Hippocampal formation (tissue), 2 donors: ENCODE measurements at regions not wholly inside any gene's neighbourhood (a gene's known extent, or its start where the extent isn't known, plus 50 kb on each side); places are given as distances from the start of the nearest gene placed in this dataset.
A peak's percentile ranks its signal among the peaks of the same experiment; 100 is the strongest.

Source experiments
- DNase-seq, 2 donors: peaks; one replicate each; lab custom pipeline; 2025; lab: John Stamatoyannopoulos, UW

DNA sequence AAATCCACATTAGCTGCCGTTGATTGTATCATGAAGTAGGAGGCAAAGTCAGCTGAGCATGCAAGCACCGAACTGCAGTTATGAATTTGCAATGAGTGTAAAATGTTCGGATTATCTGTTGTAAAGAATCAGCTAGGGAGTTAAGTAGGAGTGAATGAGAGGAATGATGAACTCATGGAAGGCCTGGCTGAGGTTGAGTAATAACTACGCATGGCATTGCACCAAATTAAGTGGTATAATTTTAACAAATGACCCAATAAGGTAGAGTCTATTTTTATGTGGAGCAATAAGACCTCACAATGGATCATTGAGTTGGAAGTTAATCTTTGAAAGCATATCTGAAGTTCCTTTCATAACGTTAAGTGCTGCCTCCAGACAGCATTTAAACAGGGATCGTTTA is 288.2 kb upstream of the CHST9 start:
- no peak for DNase-seq

DNA sequence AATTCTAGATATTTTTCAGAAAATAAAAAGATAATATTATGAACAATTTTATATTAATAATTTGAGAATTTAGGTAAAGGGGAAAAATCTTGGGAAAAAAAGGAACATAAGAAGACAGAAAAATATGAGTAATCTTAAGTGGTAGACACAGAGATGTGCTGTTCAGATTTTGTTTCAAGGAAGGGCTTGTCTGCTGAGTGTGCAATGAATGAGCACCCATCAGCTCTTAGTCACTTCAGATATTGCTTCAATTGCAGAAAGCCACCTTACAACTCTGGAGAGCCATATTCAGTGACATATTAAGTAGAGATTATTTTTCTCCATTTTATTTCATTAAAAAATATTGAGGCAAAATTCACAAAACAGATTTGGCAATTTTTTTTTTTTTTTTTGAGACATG is 282.0 kb upstream of the CHST9 start:
- DNase-seq = no peak

DNA sequence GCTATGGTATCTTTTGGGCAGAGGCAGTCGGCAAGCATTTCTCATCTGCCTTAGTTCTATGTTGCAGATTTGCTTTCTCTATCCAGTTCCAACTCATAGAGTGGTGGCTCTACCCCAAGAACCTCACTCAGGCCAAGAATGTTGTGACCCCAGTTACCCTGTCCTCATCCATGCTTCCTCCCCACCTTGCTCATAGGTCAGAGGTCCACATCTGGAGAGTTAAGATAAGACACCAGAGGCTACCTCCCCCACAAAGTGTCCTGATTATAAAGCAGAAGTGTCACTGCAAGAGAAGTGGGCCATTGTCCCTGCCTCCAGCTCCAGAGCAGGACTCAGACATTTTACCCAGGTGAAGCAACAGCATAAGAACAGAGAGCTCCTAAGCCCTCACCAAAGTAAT is 276.8 kb upstream of the CHST9 start:
- DNase-seq = no peak

DNA sequence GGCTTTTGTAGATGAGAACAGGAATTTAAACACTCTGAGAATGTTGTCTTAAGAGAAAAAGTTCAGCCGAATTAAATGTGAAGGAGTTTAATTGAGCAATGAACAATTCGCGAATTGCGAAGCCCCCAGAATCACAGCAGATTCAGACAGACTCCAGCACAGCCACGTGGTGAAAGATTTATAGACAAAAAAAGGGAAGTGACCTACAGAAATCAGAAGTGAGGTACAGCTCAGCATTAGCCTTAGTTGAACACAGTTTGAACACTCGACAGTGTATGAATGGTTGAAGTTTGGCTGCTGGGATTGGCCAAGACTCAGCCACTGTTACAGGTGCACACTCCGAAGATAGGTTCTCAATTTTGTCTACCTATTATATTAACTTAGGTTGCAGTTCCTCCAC is 264.0 kb upstream of the CHST9 start:
- DNase-seq = no peak

DNA sequence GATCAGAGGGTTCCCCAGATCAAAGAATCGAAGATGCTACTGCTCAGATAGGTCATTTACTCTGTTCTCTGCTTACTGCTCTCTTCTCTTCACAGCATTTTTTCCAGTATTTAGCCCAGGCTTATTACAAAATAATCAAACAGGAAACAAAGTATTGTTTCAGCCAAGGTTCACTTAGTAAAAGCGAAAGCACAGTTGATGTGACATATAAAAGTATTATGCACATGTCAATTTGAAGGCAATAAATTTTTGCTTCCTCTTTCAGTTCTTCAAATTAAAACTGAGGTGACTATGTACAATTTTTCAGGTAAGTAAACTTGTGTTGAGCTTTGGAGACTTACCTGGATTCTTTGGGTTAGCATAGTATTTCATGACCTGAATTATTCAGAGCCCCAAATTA is 262.8 kb upstream of the CHST9 start:
- DNase-seq = no peak

DNA sequence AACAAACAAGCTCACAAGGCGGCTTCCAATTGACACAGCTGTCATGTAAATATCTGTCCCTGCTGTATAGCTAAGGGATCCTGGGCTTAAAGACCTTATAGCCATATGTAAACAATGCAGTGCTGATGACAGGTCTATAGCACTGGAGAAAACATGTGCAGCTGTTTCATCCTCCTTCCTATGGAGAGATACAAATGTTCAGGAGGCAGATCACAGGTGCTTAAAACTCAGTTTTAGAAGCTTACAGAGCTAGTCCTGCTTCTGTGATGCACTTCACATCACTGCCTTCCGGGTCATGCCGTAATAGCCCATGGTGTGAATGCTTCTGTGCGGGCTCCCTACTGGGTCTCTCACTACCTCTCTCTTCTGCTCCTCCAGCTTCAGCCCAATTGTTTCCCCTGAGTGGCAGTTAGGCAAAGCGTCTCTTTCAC is 262.4 kb upstream of the CHST9 start:
- DNase-seq = no peak

DNA sequence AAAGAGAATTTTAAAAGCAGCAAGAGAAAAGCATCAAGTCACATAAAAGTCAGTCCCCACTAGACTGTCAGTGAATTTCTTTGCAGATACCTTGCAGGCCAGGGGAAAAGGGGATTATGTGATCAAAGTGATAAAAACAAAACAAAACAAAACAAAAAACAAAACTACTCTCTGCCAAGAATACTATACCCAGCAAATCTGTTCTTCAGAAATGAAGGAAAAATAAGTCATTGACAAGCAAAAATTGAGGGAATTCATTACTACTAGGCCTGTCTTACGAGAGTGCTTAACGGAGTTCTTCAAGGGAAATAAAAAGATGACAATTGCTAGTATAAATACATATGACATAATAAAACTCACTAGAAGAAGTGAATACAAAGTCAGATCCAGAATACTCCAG is 245.5 kb upstream of the CHST9 start:
- DNase-seq = no peak

DNA sequence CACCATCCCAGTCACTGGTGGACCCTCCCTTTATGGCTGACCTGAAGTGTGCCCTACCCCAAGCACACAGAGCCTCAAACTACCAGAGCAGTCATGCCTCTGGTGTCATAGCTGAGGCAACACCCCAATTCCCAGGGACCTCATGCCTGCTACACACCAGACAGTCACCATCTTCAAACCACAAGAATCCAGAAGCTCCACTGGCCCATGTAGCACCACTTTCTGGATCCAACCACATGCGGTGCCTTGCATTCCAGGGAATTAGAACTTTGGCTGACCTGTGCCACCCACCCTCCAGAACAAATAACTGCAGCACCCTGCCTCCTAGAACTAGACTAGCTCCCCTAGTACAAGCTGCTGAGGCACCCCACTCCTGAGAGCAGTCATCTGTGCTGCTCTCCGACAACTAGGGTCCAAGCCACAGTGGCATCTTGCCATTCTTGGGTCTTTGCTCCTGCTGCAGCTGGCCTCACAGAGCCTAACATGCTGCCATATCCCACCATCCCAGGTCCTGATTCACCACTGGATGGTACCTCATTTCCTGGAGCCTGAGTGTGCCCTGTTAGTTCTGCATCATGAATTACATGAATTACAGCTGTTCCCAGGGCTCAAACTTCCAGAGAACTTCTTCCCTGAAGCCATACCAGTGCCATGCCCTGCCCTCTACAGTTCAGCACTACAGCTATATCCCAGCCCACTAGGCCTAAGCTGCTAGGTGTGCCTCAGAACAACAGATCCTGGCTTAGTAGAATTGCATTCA is 243.8 kb upstream of the CHST9 start:
- no peak for DNase-seq

DNA sequence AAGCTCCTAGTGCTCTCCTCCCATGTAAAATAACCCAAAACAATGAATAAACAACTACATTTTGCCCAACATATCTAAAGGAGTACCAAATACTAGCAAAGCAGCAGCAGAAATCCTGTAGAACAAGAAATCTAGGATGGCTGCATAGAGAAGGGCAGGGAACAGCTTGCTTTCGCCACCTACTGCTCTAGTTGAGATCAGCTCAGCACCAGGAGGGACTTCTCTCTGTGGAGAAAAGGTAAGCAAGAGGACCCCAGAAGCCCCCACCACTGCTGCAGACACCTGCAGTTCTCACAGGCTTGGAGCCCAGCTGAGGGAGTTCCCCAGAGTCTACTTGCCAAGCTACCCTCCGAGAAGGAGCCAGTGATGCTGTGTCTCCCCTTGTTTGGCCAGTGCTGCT is 243.0 kb upstream of the CHST9 start:
- DNase-seq = no peak

DNA sequence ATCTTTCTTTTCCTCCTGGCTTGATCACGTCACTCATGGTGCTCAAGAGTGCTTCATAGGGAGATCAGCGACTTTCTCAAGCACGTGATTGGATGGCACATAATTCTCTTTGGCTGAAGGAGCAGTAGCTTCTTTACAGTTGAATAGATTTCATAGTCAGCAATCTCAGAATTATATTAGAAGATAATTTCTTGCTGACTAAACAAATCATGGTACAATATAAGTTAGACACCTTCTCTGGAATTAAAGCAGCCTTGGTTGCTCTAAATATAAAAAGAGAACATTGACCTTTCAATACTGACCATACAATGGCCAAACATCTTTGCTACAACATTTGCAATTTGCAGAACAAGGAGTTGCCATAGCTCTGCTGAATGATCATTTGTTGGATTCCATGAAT is 238.5 kb upstream of the CHST9 start:
- no peak for DNase-seq

DNA sequence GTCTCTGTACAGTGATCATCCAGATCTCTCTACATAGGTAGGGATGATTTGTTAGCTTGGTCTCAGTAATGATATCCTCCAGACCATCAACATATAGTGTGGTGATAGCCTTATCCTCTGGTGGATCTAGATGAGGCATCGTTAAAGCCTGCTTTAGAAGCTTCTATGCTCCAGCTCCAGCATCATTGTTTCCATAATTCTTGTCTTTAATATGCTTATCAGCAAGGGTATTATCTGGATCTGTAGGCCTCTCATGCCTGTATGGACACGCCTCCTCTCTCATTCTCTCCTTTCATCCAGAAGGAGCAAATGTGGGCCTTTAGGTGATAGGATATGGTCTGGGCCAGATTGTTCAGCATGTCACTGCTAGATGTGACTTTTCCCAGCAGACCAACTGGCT is 234.5 kb upstream of the CHST9 start:
- no peak for DNase-seq

DNA sequence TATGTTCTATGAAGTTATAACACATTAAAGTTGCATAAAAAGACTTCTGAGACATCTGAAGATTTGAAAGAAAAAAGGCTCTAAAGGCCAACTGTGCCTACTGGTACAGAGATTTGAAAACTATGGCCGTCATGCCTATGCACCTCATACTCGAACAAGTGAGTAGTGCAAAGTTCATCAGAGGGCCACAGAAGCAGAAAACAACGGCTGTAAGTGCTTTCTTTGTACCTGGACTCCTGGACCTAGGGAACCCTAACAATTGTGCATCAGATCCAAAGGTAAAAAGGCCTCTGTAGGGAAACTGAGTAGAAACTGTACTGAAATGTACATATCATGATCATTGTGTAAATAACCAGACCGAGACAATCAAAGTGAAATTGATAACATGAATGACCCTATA is 230.4 kb upstream of the CHST9 start:
- DNase-seq = no peak

DNA sequence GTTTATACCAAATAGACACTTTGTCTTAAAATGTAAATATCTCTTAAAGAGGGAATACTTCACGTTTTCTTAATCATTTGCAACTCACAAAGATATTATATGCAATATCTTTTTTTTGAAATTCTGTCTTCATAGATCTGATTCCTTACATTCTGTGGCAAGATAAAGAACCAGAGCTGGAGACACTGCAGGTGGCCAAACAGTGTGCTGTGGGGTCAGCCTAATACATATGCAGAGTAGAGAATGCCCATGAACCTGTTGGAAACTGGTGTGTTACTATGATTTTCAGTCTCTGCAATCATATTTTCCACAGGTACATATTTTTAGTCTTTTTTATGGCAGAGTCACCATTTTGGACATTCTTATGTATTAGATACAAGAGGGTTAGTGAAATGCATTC is 229.6 kb upstream of the CHST9 start:
- DNase-seq = no peak

DNA sequence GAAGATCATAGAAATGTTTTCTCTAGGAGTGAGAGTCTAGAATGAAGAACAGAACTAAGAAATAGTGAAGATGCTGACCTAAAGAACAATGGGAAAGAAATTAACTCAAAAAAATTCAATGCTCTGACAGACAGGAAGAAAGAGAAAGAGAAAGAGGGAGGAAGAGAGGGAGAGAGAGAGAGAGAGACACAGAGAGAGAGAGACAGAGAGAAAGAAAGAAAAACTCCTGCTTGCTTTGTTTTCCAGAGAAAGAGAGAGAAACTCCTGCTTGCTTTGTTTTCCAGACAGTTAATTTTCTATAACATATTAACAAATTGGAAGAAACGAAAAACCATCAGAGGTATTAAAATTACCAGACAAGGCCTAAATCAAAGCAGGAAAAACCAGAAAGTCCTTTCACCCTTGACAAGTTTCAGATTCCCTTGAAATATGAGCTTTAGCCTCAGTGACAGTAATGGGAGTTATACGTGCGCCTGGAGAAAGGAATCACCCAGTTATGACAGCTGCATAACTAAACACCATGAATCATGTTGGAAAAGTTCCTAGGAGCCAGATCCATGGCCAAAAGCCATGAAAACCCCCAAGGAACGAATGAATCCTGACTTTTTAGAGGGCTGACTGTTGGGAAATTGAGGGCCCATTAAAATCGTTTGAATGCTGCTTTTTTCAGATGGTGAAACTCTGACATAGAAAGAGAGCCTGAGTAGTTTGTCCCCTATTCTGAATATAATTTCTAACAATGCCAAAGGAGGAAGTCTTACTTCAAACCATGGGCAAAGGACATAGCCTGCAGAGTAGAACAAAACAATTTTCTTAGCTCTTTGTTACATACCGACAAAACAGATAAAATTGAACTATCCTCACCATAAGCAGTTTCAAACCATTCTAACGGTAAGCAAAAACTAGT is 228.6 kb upstream of the CHST9 start:
- DNase-seq = peak in 1 of 2 donors; percentile 3

DNA sequence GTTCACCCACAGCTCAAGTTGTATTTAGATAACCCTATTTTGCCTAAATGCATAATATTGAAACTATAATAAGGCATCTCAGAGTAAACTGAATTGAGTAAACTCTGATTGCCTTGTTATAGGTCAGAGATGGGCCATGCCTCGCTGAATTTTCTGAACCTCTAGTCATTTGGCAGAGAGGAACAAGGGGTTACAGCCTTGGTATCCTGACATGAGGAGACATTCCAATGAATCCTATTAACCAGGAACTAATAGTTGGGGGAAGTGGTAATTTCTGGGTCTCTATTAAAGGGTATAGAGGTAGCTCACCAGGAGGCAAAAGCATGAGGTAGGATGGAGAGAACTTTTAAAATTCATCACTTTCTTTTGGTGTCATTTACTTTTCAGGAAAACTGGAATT is 227.4 kb upstream of the CHST9 start:
- no peak for DNase-seq

DNA sequence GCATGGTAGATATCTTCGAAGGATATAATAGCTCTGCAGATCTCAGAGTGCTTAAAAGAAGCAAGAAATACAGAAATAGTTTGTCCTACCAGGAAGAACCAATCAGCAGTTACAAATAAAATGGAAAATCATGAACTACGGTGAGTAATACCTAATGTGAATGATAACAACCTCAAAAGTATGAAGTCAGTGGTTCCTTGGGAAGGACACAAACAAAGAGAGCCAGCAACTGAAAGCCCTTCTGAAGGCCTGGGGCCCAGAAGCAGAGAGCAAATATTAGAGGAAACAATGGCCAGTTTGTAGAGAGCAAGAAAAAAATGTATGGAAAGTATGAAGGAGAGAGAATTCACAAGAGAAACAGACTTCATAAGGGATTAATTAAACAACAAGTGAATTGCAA is 226.8 kb upstream of the CHST9 start:
- no peak for DNase-seq

DNA sequence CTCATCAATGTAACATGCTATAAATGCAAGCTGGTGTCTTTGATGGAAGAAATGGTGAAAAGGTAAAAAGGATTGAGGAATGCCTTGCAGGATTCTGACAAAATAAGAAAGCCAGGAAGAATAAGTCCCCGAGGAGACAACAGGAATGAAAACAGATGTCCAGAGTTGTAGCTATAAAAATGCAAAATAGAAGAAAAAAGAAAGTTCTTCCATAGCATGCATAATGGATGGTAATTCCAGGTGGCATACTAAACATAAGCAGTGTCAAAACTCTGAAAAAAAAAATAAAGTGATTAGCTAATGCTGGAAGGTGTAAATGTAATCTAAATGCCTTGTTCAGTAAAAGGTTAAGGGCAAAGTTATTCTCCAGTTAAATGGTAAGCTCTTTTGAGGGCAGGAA is 225.9 kb upstream of the CHST9 start:
- DNase-seq = no peak

DNA sequence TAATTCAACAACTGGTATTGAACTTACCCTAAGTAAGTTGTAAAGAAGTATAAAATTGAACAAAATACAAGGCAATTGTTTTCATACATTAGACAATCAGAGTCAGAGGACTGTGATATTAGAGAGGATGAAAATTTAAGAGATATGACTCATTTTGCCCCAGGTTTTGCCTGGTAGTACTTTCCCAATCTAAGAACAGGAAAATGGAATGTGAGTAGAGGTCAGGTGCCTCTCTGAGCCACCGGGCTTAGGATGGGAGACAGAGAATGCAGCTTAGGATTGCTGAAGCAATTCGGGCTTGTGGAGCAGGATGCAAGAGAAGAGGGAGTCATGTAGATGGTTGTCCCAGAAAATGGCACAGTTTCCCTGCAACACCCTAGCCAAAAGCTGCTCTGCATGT is 219.7 kb upstream of the CHST9 start:
- no peak for DNase-seq

DNA sequence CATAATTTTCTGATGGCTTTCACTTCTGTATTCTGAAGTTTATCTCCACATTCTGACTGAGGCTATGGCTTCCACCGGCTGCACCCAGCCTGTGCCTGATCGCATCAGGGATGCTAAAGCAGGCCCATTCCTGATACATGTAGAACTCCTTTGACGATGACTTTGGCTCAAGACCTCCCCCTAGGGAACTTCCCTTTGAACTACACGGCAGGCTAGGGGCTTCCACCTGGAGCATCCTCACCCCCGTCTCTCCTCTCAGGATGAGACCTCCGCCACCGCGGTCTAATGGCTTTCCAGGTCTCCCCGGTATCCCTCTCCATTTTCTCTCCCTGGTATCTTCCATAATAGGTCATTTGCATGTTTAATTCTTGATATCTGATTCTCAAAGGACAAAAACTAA is 214.9 kb upstream of the CHST9 start:
- DNase-seq = no peak

DNA sequence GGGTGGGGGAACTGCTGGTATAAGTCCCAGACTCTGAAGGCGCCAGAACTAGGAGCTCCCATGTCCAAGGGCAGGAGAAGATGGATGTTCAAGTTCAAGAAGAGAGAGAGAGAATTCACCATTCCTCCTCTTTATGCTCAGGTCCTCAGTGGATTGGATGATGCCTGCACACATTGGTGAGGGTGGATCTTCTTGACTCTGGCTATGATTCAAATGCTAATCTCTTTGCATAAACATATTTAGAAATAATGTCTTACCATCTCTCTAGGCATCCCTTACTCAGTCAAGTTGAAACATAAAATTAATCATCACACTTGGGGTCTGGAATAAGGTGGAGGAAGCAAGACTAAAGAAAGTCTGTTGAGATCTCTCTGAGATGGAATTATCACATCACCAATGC is 210.6 kb upstream of the CHST9 start:
- DNase-seq = no peak

DNA sequence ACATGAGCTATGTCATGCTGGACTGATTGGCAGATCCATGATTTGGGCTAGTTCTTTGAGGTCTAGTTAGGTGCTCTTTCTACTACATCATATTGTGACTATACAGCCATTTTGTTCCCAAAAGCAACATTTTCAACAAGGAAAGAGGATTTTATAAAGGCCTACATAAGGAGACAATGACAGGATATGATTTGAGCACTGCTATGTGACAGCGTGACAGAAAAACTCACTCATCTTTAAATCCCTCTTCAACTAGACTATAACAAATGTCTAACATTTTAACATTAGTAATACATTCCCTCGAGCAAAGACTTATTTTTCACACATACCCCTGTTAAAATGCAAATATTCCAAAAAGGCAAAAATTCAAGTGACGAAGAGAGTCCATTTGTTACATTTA is 209.6 kb upstream of the CHST9 start:
- DNase-seq = no peak

DNA sequence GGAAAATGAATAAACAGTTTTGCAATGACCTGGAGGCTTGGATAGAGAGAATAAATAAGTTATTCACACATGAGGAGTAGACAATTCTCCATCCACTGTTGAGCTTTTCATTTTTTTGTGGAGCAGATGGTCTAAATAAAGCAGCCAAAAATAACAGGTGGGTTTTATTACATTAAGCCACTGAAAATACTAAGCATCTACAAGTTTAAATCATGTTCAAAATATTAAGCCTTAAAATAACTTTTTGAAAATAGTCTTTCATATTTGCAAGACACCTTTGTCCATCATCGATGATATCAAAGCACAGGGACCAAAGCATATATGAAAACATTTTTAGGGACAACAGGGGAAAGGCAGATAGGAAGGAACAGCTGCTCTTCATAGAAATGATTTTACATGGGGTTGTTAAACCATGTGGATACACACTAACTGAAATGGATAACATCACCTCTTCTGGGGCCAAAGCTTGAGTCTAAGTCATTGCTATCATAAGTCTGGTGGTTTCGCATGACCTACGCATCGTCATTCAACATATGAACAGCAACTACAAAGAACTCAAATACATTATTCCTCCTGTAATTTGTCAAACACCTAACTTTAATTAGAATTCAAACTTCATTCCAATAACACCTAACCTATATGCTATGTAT is 197.6 kb upstream of the CHST9 start:
- peak in 1 of 2 donors; percentile 11 for DNase-seq
